IPS DF 6.9 (cell line): ENCODE measurements at regions not wholly inside any gene's neighbourhood (a gene's known extent, or its start where the extent isn't known, plus 50 kb on each side); places are given as distances from the start of the nearest gene placed in this dataset.
"Not testable (repeated sequence)": the region's sequence is repeated elsewhere in the genome, so short reads cannot be mapped to it uniquely, and the experiment has no call there.

Experiments
- DNase-seq: peaks from one replicate; pipeline ENCODE4 v3.0.0-alpha.2; 2013; ENCODE audit warnings: low read depth, low spot score
- H3K27ac ChIP-seq: one replicate; pipeline ENCODE4 v1.5.1; 2013; ENCODE audit warnings: low read length, control low read depth
- H3K27me3 ChIP-seq: 2 replicates; pipeline ENCODE4 v1.6.1; 2013; ENCODE audit warnings: mild to moderate bottlenecking, low read length; ENCODE audit not compliant: control insufficient read depth, insufficient read depth
- H3K36me3 ChIP-seq: 2 replicates; pipeline ENCODE4 v1.6.1; 2013; ENCODE audit warnings: low read length; ENCODE audit not compliant: control insufficient read depth, insufficient read depth
- H3K4me1 ChIP-seq: 2 replicates; pipeline ENCODE4 v1.6.1; 2013; ENCODE audit warnings: low read length; ENCODE audit not compliant: control insufficient read depth, insufficient read depth
- H3K4me3 ChIP-seq: 2 replicates; pipeline ENCODE4 v1.5.1; 2013; ENCODE audit warnings: mild to moderate bottlenecking, low read length
- H3K9me3 ChIP-seq: 2 replicates; pipeline ENCODE4 v1.6.1; 2013; ENCODE audit warnings: low read length, inconsistent platforms; ENCODE audit not compliant: control insufficient read depth, insufficient read depth
- WGBS: extraction: QIAGEN DNeasy Blood & Tissue Kit; methylation state at CpG from one replicate; pipeline ENCODE4 v1.1.7; 2013; ENCODE audit warnings: mixed read lengths, missing lambda C conversion rate; ENCODE audit not compliant: insufficient read length, insufficient coverage; 5-methylcytosine and 5-hydroxymethylcytosine counted together

GRCh38 chr21:10427277-10427676, 94.1 kb upstream of the TPTE start:
- not testable (repeated sequence) for H3K27me3 ChIP-seq, H3K4me3 ChIP-seq, H3K4me1 ChIP-seq, H3K36me3 ChIP-seq, H3K27ac ChIP-seq, DNase-seq
- no CpG with 5 or more reads among the region's 6 CpGs for WGBS
- peaks cover 39% of the 10 kb centered on the region for H3K9me3 ChIP-seq

- not testable (repeated sequence) for H3K4me1 ChIP-seq, H3K27me3 ChIP-seq, DNase-seq, H3K27ac ChIP-seq, H3K4me3 ChIP-seq, H3K36me3 ChIP-seq
- peaks cover 41% of the 10 kb centered on the region for H3K9me3 ChIP-seq
- no CpG with 5 or more reads among the region's 1 CpG for whole genome bisulfite sequencing
Measured at GRCh38 chr21:10428981-10429534, 92.3 kb upstream of the TPTE start.

- H3K4me3 ChIP-seq = no peak overlapping the region
- no peaks in the 10 kb centered on the region for H3K36me3 ChIP-seq
- no peak for DNase-seq
- WGBS = no CpG with 5 or more reads among the region's 1 CpG
- H3K4me1 ChIP-seq = no peaks in the 10 kb centered on the region
- H3K27me3 ChIP-seq = peaks cover 3% of the 10 kb centered on the region; the same call in 1 of the 2 replicates
- no peak overlapping the region for H3K27ac ChIP-seq
- H3K9me3 ChIP-seq = peaks cover 38% of the 10 kb centered on the region
Measured at GRCh38 chr21:10430005-10430404, 91.4 kb upstream of the TPTE start.

DNA sequence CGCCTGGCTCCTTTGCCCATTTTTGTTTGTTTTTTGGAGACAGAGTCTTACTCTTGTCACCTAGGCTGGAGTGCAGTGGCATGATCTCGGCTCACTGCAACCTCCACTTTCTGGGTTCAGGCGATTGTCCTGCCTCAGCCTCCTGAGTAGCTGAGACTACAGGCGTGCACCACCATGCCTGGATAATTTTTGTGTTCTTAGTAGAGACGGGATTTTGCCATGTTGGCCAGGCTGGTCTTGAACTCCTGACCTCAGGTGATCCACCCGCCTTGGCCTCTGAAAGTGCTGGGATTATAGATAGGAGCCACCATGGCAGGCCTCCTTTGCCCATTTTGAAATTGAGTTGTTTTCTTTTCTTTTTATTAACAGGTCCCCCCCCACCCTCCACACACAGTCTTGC, 89.4 kb upstream of the TPTE start:
- no CpG with 5 or more reads among the region's 6 CpGs for WGBS
- H3K4me3 ChIP-seq, H3K27ac ChIP-seq, H3K36me3 ChIP-seq, H3K27me3 ChIP-seq, DNase-seq, H3K4me1 ChIP-seq: not testable (repeated sequence)
- peaks cover 32% of the 10 kb centered on the region for H3K9me3 ChIP-seq

DNA sequence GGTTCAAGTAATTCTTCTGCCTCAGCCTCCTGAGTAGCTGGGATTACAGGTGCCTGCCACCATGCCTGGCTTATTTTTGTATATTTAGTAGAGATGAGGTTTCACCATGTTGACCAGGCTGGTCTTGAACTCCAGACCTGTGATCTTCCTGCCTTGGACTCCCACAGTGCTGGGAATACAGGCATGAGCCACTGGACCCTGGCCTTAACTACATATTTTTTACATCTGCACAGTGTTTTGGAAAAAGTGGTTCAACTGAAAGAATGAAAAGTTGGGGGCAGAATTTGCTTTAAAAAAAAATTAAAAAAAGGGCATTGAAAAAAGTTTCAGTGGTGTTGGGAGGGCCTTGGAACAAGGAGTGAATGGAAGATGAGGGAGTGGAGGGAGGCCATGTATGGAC, 88.9 kb upstream of the TPTE start:
- not testable (repeated sequence) for H3K27ac ChIP-seq, H3K36me3 ChIP-seq, H3K27me3 ChIP-seq, H3K4me1 ChIP-seq, DNase-seq, H3K4me3 ChIP-seq
- H3K9me3 ChIP-seq = peaks cover 29% of the 10 kb centered on the region

GRCh38 chr21:10437977-10438376, 83.4 kb upstream of the TPTE start:
- not testable (repeated sequence) for H3K27me3 ChIP-seq, H3K9me3 ChIP-seq
- no CpG with 5 or more reads among the region's 4 CpGs for WGBS

GRCh38 chr21:10440639-10441038, 80.7 kb upstream of the TPTE start:
- not testable (repeated sequence) for H3K9me3 ChIP-seq, H3K4me3 ChIP-seq, H3K36me3 ChIP-seq, H3K27ac ChIP-seq, DNase-seq, H3K27me3 ChIP-seq, H3K4me1 ChIP-seq
- WGBS = no CpG with 5 or more reads among the region's 2 CpGs

More at GRCh38 chr21:10437977-10438376, 83.4 kb upstream of the TPTE start:
- H3K4me3 ChIP-seq, H3K4me1 ChIP-seq, H3K36me3 ChIP-seq, H3K27ac ChIP-seq, DNase-seq: not testable (repeated sequence)

DNA sequence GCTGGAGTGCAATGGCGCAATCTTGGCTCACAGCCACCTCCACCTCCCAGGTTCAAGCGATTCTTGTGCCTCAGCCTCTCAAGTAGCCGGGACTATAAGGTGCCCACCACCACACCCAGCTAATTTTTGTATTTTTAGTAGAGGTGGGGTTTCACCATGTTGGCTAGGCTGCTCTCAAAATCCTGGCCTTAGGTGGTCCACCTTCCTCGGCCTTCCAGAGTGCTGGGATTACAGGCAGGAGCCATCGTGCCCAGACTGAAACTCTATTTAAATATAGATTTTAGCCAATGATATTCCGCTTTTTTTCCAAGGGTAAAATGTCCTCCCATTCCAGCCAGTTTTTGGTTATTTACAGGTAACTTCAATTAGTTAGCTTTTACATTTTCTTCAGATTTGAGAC, 79.4 kb upstream of the TPTE start:
- not testable (repeated sequence) for H3K36me3 ChIP-seq, DNase-seq, H3K9me3 ChIP-seq, H3K27me3 ChIP-seq, H3K4me1 ChIP-seq, H3K27ac ChIP-seq, H3K4me3 ChIP-seq
- no CpG with 5 or more reads among the region's 6 CpGs for WGBS

DNA sequence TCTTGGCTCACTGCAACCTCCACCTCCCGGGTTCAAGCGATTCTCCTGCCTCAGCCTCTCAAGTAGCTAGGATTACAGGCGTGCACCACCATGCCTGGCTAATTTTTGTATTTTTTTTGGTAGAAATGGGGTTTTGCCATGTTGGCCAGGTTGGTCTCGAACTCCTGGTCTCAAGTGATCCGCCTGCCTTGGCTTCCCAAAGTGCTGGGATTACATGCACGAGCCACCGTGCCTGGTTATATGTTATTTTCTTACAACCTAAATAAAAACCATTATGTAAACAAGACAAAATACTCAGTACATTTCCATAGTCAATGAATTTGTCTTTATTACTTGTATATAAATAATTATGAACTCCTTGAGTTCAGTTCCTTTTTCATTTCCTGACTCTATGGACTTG, 75.7 kb upstream of the TPTE start:
- H3K4me1 ChIP-seq, H3K27ac ChIP-seq, H3K36me3 ChIP-seq, DNase-seq, H3K27me3 ChIP-seq, H3K4me3 ChIP-seq, H3K9me3 ChIP-seq: not testable (repeated sequence)
- WGBS = no CpG with 5 or more reads among the region's 7 CpGs

- WGBS = no CpG with 5 or more reads among the region's 8 CpGs
- DNase-seq, H3K27me3 ChIP-seq, H3K36me3 ChIP-seq, H3K4me1 ChIP-seq, H3K27ac ChIP-seq, H3K9me3 ChIP-seq, H3K4me3 ChIP-seq: not testable (repeated sequence)
Measured at GRCh38 chr21:10449451-10449850, 71.9 kb upstream of the TPTE start.

DNA sequence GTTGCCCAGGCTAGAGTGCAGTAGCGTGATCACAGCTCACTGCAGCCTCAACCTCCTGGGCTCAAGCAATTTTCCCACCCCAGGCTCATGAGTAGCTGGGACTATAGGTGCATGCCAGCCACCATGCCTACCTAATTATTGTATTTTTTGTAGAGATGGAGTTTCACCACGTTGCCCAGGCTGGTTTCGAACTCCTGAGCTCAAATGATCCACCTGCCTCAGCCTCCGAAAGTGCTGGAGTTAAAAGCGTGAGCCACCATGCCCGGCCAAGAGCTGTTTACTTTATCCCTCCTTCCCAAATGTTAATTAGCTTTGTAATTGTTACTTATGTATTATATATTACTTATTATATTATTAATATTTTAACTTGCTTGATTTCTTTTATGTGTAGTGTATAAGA, 70.1 kb upstream of the TPTE start:
- not testable (repeated sequence) for H3K9me3 ChIP-seq, H3K36me3 ChIP-seq, H3K4me1 ChIP-seq, H3K4me3 ChIP-seq, DNase-seq, H3K27me3 ChIP-seq, H3K27ac ChIP-seq
- WGBS = no CpG with 5 or more reads among the region's 6 CpGs
